Suppressor macrophage treated with lipopolysaccharide for 1 hour (primary cell): ENCODE measurements at regions not wholly inside any gene's neighbourhood (a gene's known extent, or its start where the extent isn't known, plus 50 kb on each side); places are given as distances from the start of the nearest gene placed in this dataset.
"Not testable (repeated sequence)": the region's sequence is repeated elsewhere in the genome, so short reads cannot be mapped to it uniquely, and the experiment has no call there.

Source experiments
- DNase-seq, 3 donors: peaks; one replicate each; pipeline ENCODE4 v3.0.0-alpha.2; 2020 to 2022

DNA sequence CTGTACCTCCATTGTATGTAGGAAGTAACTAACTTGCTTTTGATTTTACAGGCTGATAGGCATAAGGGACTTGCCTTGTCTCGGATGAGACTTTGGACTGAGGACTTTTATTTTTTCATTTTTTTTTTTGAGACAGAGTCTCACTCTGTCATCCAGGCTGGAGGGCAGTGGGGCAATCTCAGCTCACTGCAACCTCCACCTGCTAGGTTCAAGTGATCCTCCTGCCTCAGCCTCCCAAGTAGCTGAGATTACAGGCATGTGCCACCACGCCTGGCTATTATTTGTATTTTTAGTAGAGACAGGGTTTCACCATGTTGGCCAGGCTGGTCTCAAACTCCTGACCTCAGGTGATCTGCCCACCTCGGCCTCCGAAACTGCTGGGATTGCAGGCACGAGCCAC lies 80.2 kb upstream of the SYN3 start:
- DNase-seq, result not testable (repeated sequence)

DNA sequence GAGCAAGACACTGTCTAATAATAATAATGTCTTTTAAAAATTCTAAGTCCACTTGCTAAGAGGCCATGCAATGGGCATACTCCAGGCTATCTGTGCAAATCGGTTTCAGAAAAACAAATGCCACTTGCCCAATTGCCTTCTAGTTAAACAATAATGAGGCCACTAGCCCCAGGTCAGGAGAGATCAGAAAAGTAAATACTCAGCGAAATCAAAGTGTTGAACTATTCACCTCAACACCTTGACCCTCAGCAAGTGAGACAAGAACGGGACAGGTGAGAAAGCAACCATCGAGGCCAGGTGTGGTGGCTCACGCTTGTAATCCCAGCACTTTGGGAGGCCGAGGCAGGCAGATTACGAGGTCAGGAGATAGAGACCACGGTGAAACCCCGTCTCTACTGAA lies 72.3 kb upstream of the SYN3 start:
- DNase-seq, result no peak

DNA sequence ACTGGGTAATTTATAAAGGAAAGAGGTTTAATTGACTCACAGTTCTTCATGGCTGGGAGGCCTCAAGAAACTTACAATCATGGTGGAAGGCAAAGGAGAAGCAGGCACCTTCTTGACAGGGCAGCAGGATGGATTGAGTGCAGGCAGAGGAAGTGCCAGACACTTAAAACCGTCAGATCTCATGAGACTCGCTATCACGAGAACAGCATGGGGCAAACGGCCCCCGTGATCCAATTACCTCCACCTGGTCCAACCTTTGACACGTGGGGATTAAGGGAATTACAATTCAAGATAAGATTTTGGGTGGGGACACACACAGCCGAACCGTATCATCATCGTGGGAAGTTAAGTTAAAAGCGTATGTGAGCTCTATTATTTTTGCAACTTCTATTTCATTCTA lies 71.4 kb upstream of the SYN3 start:
- DNase-seq, result no peak

DNA sequence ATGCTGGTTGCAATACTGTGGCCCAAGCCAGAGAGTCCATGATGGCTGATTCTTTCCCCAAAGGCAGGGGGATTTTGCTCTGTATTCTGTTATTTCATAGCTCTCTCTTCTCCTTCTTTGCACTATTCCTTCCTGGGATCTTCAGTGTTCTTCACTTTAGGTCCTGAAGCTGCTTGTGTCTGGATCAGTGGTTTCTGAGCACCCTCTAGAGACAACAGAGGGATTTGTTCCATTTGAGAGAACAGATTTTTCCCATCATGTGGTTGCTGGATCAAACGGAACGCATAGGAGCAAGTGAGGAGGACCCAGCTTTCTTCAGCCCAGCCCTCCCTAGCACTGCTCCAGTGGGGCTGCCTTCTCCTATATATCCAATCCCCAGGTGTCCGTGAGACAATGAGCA lies 68.7 kb upstream of the SYN3 start:
- no peak for DNase-seq

DNA sequence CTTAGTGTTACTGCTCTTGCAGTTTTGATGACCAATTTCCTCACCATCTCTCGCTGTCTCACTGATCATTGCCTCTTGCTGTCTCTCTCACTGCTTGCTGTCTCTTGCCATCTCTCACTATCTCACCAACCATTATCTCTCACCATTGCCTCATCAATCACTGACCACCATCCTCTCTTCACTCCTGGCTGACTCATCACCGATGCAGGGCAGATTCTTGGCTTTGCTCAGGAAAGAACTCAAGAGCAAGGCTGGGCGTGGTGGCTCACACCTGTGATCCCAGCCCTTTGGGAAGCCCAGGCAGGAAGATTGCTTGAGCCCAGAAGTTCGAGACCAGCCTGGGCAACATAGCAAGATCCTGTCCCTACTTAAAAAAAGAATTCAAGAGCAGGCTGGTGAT lies 66.3 kb upstream of the SYN3 start:
- no peak for DNase-seq

DNA sequence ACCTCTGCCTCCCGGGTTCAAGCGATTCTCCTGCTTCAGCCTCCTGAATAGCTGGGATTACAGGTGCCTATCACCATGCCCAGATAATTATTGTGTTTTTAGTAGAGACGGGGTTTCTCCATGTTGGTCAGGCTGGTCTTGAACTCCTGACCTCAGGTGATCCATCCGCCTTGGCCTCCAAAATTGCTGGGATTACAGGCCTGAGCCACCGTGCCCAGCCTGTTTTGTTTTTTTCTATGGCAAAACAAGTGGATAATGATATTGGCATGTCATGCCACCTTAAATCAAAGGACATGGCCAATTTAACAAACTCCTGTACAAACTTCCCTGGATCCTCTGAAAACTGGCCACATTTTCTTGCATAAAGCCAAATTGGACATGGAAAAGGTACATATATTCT lies 64.3 kb upstream of the SYN3 start:
- not testable (repeated sequence) for DNase-seq

DNA sequence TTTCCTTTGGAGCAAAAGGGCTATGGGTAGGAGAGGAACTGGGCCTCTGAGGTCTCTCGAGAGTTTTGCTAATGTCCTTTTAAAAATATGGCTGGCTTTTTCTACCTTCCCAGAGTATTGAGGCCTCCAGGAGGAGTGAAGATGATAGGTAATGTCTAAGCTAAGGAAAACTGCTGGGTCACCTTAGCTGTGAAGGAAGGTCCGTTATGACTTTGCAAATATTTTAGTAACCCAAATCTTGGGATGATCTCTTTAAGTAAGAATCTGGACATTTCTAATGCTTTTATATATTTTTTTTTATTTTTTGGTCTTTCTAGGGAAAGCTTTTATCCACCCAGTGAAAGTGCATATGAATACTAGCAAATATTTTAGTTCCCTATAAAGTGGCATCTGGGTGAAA lies 60.9 kb upstream of the SYN3 start:
- DNase-seq, result no peak

DNA sequence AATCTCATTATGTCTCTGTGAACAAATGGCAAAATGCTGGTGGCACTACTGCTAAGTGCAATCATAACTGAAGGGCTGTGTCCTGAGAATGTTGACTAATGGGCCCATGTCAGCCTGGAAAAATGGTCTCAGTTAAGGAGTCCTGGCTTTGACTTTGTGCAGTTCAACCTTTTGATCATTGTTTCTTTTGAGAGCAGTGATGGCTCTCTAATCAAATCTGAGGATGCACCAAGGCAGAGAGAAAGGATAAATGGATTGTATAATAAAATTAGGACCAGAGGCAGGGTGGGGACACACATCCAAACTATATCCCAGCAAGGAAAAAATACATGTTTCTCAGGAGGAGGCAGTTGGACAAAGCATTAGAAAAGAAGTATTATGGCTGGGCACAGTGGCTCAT lies 59.6 kb upstream of the SYN3 start:
- no peak for DNase-seq

DNA sequence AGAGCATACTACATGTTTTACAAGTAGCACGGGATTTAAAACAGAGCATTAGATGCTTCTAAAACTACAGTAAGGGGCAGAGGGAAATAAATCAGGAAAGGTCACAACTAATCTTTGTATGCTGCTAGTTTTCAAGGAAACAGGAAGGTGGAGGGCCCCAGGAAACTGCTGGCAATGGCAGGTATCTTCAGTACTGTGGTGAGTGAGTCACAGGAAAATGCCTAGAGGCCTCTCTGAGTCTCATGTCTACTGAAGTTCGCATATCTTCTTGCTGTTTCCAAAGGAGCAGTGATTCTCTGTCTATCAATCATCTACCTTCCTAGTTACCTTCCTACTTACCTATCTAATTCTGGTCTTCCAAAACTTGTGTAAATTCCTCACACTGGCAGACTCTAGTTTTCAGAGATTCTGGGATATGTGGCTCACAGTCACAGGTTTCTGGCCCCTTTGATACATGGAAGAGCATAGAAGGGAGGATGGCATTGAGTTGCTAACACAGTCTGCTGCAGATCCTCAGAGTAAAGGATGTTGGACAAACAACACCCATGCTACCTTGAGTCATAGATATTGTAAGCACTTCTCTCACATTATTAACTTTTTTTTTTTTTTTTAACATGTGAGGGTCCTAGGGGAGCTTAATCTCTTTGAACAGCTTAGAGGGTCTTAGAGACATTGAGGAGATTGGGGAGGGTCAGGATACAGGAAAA lies 58.8 kb upstream of the SYN3 start:
- no peak for DNase-seq

DNA sequence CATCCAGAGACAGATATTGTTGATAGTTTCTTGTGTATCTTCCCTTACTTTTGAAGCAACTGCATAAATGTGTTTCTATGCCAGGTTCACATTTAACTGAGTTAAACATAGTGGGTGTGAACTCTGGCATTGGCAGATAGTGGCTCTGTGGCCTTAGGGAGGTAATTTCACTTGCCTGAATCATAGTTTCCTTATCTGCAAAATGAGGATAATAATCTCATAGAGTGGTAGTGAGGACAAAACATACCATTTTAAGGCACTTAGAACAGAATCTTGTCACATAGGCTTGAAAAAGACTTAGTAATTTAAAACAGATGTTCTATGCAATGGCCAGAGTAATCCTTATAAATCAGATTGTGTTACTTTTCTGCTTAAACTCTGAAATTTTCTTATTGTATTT lies 56.4 kb upstream of the SYN3 start:
- no peak for DNase-seq

DNA sequence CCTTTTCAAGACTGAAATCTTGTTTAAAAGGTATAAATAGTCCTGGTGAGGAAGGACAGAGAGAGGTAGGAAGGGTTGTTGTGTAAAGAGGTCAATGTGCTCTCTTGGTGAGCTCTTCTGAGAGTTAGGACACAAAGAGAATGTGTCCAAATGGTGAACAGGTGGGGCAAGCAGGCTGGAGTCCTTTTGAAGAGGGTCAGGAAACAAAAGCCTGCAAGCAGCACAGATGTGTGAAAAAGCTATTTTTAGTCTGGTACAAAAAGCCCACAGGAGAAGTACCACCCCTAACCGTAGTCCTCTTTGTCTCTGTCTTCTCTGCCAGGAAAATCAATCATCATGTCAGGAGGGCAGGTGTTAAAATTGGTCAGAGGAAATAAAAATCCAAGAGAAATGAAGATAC lies 54.4 kb upstream of the SYN3 start:
- DNase-seq, result no peak

DNA sequence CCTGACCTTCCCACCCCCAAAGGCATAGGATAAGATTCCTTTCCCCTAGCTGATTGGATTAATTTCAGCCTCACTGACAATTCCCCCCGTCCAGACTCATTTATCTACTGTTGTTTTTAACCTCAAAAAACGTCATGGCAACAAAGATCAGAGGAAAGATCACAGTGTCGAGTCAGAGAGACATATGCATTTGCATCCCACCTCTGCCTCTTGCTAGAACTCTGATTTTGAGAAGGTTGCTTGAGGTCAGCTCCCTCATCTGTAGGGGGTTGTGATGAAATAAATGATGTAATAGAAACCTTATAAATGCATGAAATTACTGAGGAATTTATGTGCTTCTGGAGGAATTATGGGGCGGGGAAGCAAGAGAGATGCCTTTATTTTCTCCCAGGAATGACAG lies 53.3 kb upstream of the SYN3 start:
- no peak for DNase-seq

DNA sequence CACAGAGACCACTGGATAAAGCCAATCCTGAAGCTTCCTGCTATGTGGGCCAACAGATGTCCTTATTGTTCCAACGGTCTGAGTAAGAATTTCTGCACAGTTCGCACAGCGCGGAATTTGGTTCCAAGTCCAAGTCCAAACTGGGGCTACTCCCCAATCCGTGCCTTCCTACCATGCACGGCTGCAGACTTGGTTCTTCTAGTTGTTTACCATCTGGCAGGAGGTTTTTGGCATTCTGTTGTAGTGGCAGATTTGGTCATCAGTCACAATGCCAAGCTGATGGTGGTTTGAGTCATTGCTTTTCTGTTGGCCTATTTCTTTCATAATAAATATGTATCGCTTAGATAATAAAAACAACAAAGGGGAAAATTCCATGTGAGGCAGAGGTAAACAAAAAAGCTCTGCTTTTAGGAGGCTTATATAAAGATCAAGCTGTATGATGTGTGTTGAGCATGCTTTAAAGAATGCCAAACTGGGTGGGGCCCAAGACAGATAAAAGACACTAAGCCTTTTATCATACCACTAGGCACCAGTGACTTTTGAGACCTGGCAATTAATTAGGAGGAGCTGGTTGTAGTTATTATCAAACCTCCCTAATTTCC lies 52.5 kb upstream of the SYN3 start:
- no peak for DNase-seq

DNA sequence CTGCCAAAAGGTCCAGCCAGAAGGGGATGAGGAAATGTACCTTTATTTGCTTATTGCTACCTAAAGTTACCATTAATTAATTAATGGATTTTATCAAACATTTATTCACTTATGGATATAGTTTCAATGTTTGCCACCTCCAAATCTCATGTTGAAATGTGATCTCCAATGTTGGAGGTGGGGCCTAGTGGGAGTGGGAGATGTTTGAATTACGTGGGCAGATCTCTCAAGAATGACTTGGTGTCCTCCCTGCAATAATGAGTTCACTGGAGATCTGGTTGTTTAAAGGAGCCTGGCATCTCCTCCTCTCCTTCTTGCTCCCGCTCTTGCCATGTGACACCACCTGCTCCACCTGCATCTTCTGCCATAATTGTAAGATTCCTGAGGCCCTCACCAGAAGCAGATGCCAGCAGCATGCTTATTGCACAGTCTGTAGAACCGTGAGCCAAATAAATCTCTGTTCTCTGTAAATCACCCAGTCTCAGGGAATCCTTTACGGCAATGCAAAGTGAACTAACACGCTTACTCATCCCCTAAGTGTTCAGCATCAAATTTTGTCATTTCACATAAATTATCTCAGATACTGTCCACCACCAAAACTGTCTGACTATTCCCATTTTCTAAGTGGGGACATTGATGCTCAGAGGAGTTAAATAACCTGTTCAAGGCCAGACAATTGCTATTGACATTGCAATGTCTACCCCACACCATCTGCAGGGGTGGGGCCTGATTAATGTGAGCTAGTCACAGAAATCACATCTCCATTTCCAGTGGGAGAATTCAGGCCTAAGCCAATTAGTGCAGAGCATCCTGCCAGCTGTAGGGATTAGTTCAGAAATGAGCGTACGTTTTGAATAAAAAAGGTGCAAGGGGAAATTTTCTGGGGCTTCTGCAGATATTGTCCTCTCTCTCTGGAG lies 51.6 kb upstream of the SYN3 start:
- DNase-seq, result no peak

DNA sequence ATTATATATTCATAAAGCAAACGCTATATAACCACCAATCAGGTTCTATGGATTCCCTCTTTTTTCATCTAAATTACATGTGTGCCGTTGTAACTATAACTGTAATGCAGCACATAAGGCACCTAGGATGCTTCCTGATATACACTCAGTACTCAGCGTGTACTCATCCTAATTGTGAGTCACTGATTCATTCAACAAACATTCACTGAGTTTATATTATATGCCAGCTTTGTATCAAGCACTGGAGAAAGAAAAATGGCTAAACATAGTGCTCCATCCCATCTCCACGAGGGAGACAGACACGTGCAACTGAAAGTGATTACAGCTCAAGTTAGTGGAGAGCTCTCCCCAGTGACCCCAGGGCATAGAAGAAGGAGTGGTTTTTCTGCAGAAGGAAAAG lies 49.9 kb upstream of the SYN3 start:
- DNase-seq, result no peak
